Activated CD8-positive, alpha-beta memory T cell treated with anti-CD3 and anti-CD28 coated beads, Interleukin-2, amount 50 U/mL, for 24 hours (primary cell): ENCODE measurements at regions not wholly inside any gene's neighbourhood (a gene's known extent, or its start where the extent isn't known, plus 50 kb on each side); places are given as distances from the start of the nearest gene placed in this dataset.

ENCODE experiments used
- DNase-seq: peaks from one replicate; pipeline ENCODE4 v3.0.0-alpha.2; 2020; ENCODE audit errors: extremely low read depth

DNA sequence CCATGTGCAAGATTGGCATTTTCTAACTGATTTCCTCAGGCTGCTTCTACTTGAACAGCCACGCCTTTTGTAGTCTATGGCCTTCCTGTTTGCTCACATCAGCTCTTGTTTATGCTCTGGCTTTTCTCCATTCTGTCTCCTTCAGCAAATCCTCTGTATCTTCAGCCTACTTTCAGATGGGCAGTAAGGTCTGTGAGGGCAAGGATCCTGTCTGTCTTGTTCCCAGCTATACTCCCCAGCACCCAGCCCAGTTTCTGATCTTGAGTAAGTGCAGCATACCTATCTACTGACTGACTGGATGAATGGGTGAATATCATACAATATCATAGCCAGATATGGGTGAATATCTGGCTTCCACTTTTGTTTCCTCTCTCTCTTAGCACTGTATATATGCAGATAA, 438.1 kb downstream of the LMO4 start:
- no peak for DNase-seq

GRCh38 chr1:87778896-87779295, 450.2 kb downstream of the LMO4 start:
- DNase-seq, result no peak

DNA sequence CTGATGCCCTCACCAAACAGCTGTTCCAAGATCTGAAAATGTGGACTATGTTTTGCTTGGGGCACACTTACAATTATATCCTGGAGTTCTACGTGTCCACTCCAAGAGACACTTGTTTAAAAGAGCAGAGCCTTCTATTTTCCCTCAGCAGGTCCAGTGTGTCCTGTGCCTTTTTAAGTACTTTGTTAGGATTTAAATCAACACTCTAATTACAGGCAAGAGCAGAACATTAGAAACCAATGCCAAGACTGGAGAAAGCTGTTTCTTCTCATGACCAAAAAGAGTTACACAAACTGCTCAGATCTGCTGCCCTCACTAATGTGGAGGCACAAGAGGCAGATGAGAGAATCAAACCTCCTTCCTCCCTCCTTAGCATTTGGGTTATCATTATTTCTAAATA, 452.9 kb downstream of the LMO4 start:
- DNase-seq, result no peak

DNA sequence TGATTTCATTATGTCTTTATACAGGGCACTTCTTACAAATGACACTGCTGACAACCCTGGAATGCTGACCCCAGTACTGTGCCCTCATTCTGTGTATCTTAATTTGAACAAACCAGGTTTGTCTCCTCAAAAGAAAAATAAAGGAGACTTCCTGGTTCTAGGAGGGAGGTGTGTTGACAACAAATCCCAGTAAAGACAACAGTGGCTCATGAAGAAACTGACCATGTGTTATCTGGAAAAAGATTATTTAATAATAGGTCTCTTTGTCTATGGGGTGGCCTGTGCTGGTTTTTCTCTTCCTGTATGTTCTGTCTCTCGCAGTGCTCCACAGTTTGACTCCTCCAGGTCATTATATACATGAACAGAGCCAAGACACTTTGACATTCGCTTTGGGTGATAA, 454.6 kb downstream of the LMO4 start:
- no peak for DNase-seq

- no peak for DNase-seq
Observed at GRCh38 chr1:87785386-87785785, 456.7 kb downstream of the LMO4 start.

- DNase-seq, result no peak
Observed at GRCh38 chr1:87786229-87786628, 457.5 kb downstream of the LMO4 start.

GRCh38 chr1:87786861-87787545, 458.3 kb downstream of the LMO4 start:
- no peak for DNase-seq

DNA sequence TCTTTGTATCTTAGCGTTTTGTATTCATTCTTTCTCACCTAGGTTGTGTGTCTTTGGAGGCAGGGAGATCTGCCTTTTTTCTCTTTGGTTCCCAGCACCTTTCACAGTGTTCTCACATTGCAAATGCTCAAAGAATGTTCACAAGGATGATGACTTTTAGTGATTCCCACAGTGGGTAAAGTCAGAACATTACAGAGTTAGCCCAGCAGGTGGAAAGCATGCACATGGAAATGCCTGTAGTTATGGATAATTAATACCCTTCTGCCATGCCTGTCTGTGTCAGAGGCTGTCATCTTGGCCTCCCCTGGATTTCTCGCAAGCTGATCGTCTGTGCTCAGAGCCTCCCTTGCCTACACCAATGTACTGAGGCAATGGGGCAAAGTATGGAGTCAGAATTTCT, 458.9 kb downstream of the LMO4 start:
- DNase-seq, result no peak

DNA sequence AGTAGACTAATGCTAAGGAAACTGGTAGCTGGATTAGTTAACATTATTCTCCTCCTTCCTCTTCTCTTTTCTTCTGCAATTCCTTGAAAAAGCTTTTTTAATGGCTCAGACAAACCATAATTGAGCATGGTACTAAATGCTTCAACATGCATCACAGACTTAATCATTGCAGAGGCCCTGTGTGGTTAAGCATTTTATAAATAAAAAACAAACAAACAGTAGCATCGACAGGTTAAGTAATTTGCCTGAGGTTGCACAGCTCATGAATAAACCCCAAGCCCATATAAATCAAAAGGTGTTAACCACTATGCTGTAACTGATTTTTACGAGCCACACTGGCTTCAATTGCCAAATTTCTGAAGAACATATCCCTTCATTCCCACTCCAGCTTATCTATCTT, 462.1 kb downstream of the LMO4 start:
- DNase-seq, result no peak

- DNase-seq, result no peak
Observed at GRCh38 chr1:87791931-87792740, 463.5 kb downstream of the LMO4 start.

DNA sequence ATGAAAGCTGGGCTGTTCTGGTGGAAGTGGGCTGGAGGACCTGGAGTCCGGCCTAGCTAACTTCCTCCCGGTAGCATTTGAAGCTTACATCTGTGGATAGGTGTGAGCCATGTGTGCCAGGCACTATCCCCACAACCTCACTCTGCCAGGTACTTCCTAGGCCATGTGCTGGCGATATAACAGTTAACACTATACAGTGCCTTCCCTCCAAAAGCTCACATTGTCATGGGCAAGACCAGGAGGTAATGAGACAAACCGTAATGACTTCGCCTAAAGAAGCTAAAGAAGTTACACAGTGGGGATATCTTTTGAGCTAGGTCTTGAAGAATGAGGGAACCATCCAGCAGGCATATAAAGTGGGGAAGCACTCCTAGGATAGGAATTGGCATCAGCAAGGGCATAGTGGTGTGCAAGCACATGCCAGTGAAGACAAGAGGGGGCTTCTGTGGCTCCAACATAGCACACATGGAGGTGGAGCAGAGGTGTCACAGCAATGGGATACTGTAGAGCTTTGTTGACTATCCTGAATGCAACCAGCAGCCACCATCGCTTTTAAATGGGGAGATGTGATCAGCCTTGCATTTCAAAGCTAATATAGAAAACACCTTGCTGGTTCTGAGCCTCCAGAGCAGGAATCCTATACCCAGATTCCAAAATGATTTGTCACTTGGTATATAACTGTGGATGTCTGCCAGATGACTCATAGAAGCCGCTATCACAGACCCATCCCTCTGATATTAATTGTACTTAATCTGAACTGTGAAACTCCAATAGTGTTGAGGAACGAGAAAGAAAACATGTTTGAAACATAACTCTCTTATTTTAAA, 466.3 kb downstream of the LMO4 start:
- no peak for DNase-seq

DNA sequence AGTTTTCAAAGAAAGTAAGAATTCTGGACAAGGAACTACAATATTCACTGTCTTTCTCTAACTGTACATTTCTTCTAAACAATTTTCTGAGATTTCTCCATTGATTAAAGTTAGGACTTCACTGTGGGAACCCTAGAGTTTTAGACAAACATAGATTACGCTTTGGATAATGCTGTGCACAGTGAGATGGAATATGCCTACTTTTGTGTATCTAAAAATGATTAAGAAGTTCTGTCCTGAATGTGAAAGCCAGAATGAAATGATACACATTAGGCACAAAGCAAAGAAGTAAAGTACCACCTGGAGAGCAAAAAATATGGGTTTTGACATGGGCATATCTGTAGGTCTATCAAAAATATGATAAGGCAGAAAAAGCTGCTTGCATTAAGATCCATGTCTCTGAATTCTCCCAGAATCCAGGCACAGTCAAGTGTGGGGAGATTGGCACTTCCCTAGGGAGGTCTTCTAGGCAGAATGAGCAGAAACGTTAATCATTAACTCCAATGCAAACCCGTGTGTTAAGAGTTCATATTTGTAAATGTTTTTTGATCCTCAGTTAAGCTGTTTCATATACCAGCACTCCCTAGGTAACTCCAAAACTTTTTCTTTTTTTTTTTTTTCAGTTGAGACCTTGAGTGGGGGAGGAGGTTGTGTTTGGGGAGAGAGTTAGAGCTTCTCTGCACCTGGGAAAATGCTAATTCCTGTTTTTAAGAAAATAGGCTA, 467.1 kb downstream of the LMO4 start:
- no peak for DNase-seq

GRCh38 chr1:87796471-87796901, 467.8 kb downstream of the LMO4 start:
- no peak for DNase-seq

DNA sequence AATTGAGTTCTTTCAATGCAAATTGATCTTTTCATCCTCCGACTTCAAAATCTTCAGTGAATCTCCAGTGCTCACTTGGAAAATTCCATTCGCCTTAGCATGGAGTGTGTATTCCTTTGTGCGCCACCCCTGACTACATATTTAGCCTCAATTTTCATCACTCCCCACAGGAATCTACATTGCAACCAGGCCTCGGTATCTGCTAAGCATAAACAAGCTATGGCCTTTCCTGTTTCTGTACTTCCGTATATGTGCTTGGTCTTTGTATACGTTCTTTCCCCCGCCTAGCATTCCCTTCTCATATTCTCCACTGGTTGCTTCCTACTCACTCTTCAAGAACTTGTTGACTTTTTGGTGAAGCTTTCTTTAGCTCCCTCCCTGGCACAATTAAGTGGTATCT, 470.8 kb downstream of the LMO4 start:
- DNase-seq, result no peak

- no peak for DNase-seq
Observed at GRCh38 chr1:87800006-87800405, 471.3 kb downstream of the LMO4 start.

GRCh38 chr1:87803375-87803774, 474.7 kb downstream of the LMO4 start:
- DNase-seq, result no peak

DNA sequence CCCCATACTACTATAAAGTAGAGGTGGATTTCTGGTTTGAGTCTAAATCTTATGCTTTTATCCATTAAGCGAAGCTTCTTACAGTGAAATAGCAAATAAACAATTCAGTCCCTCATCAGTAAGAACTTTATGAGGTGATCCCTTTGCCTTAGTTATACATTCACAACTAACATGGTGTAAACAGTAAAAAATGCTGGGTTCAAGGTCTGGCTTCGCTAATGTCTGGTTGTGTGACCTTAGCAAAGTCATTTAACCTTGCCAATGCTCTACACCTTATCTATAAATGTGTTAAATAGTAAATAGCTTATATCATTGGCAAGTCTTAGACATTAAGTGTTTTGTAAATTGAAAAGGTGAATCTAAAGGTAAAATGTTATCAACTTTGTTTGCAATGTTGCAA, 475.4 kb downstream of the LMO4 start:
- no peak for DNase-seq

- DNase-seq, result no peak
Observed at GRCh38 chr1:87805666-87806378, 477.1 kb downstream of the LMO4 start.

GRCh38 chr1:87806379-87807094, 477.9 kb downstream of the LMO4 start:
- DNase-seq, result no peak

GRCh38 chr1:87810166-87810565, 481.5 kb downstream of the LMO4 start:
- DNase-seq, result no peak
